Muscle of leg (tissue), 3 donors: ENCODE measurements at regions not wholly inside any gene's neighbourhood (a gene's known extent, or its start where the extent isn't known, plus 50 kb on each side); places are given as distances from the start of the nearest gene placed in this dataset.
"Not testable (repeated sequence)": the region's sequence is repeated elsewhere in the genome, so short reads cannot be mapped to it uniquely, and the experiment has no call there.

Source experiments
- DNase-seq: peaks from one replicate; pipeline ENCODE4 v3.0.0; 2013
- H3K27ac ChIP-seq: one replicate; pipeline ENCODE4 v1.5.1; 2013; ENCODE audit warnings: mild to moderate bottlenecking, low read length, control low read depth
- H3K27me3 ChIP-seq: one replicate; pipeline ENCODE4 v1.6.1; 2013; ENCODE audit warnings: low read length; ENCODE audit not compliant: control insufficient read depth, insufficient read depth
- H3K36me3 ChIP-seq: one replicate; pipeline ENCODE4 v1.6.1; 2013; ENCODE audit warnings: low read length; ENCODE audit not compliant: control insufficient read depth, insufficient read depth
- H3K4me1 ChIP-seq: one replicate; pipeline ENCODE4 v1.6.1; 2013; ENCODE audit warnings: low read length; ENCODE audit not compliant: control insufficient read depth, insufficient read depth
- H3K4me3 ChIP-seq: one replicate; pipeline ENCODE4 v1.5.1; 2013; ENCODE audit warnings: low read length, control low read depth
- H3K9me3 ChIP-seq: replicated peaks from 2 replicates; pipeline ENCODE4 v1.6.1; 2013; ENCODE audit warnings: low read depth, low read length; ENCODE audit not compliant: control insufficient read depth
- WGBS: methylation state at CpG from one replicate; pipeline ENCODE4 v1.1.5; 2013; ENCODE audit warnings: missing lambda C conversion rate; ENCODE audit not compliant: insufficient coverage; 5-methylcytosine and 5-hydroxymethylcytosine counted together

- no peaks in the 10 kb centered on the region for H3K27me3 ChIP-seq
- no CpG with 5 or more reads among the region's 2 CpGs for WGBS
- no peak for DNase-seq
Measured at GRCh38 chr21:20108976-20109540, 889.2 kb upstream of the NCAM2 start.

DNA sequence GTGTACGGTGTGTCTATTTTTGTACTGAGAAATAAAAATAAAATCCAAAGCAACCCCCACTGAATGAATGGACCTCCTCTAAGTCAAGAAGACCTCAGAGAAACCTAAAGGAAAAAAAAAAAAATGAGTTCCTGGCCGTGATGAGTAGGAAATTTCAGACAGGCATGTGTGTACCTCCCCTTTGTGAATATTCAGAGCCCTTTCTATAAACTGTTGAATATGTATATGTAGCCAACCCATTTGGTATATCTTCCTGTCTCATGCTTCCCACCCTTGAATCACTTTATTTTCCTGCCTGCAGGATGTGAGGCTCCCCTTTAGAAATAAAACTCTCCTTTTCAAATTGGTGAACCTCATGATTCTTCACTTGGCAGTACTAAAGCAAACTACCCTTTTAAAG lies 887.8 kb upstream of the NCAM2 start:
- H3K9me3 ChIP-seq, result no peaks in the 10 kb centered on the region
- no peaks in the 10 kb centered on the region for H3K36me3 ChIP-seq
- H3K4me3 ChIP-seq, result no peak overlapping the region
- H3K27ac ChIP-seq, result no peak overlapping the region
- DNase-seq, result no peak
- no peaks in the 10 kb centered on the region for H3K27me3 ChIP-seq
- no peaks in the 10 kb centered on the region for H3K4me1 ChIP-seq
- WGBS, result no CpG with 5 or more reads among the region's 2 CpGs

More at GRCh38 chr21:20108976-20109540, 889.2 kb upstream of the NCAM2 start:
- Histone ChIP-seq H3K4me1 (no peaks in the 10 kb centered on the region), H3K9me3 (no peaks in the 10 kb centered on the region), H3K27ac (no peak overlapping the region), H3K36me3 (no peaks in the 10 kb centered on the region), H3K4me3 (no peak overlapping the region)

DNA sequence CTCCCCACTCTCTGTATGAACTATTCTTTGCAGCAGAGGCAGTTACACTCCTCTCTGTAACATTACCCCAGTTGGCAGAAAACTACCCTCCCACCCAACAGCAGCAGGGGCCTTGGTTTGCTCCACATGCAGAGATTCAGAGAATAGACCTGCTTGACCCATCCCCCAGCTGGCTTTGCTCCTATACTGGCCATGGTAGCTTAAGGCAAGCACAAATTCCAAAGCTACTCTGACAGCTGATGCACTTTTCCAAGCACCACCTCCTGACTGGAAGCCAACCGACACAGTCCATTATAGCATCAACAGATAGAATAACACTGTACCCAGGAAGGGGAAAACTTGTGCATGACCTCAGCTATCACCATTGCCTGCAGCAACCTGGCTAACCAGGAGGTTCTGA lies 846.5 kb upstream of the NCAM2 start:
- Histone ChIP-seq H3K27me3 (no peaks in the 10 kb centered on the region), H3K9me3 (peaks cover 18% of the 10 kb centered on the region), H3K4me1 (peaks cover 6% of the 10 kb centered on the region), H3K36me3 (no peaks in the 10 kb centered on the region), H3K4me3 (no peak overlapping the region), H3K27ac (peak overlapping the region; percentile 49)
- peak; percentile 58 for DNase-seq
- WGBS, result 83% methylated on average over 1 of the region's 1 CpG

DNA sequence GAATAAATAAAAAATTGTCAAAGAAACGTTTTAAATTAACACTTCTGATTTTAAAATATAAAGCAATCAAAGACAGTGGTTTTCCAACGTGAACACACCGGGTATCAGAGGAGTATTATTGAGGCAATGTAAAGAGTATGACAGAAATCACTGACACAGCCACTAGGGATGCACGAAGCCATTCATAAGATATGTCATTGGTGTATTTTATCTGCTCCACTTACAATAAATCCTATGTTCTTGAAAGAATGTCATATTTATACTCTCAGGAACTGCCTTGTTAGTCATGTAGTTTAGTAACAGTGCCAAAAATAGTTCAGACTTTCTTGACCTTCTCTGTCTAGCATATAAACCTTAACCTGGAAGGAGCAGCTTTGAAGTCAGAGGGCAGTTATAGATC lies 835.0 kb upstream of the NCAM2 start:
- H3K4me1 ChIP-seq, result no peaks in the 10 kb centered on the region
- no peaks in the 10 kb centered on the region for H3K36me3 ChIP-seq
- WGBS, result no CpG with 5 or more reads among the region's 4 CpGs
- no peak for DNase-seq
- H3K27ac ChIP-seq, result no peak overlapping the region
- no peaks in the 10 kb centered on the region for H3K27me3 ChIP-seq
- H3K9me3 ChIP-seq, result no peaks in the 10 kb centered on the region
- no peak overlapping the region for H3K4me3 ChIP-seq

DNA sequence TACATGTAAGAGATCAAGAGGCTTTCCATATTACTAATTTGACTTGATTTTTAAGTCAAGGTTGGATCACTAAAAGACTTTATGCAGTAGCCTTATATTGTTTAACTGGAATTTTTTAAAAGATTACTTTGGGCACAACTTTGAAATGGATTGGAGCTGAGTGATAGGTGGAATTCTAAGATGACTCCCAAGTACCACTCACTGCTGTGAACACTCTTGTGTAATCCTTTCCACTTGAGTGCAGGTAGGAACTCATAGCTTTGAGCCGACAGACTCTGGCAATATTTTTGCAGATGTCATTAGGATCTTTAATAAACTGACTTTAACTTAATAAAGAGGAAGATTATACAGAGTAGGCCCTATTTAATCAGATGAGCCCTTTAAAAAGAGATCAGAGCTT lies 831.1 kb upstream of the NCAM2 start:
- no peak for DNase-seq
- Histone ChIP-seq H3K27me3 (no peaks in the 10 kb centered on the region), H3K4me3 (no peak overlapping the region), H3K27ac (no peak overlapping the region), H3K4me1 (no peaks in the 10 kb centered on the region), H3K36me3 (no peaks in the 10 kb centered on the region), H3K9me3 (no peaks in the 10 kb centered on the region)
- no CpG with 5 or more reads among the region's 1 CpG for WGBS

- H3K27ac ChIP-seq, result no peak overlapping the region
- H3K36me3 ChIP-seq, result no peaks in the 10 kb centered on the region
- no peaks in the 10 kb centered on the region for H3K27me3 ChIP-seq
- no peak for DNase-seq
- no peaks in the 10 kb centered on the region for H3K4me1 ChIP-seq
- 100% methylated on average over 2 of the region's 3 CpGs for WGBS
- no peaks in the 10 kb centered on the region for H3K9me3 ChIP-seq
- no peak overlapping the region for H3K4me3 ChIP-seq
Measured at GRCh38 chr21:20169812-20170576, 828.2 kb upstream of the NCAM2 start.

- no CpG with 5 or more reads among the region's 3 CpGs for WGBS
Measured at GRCh38 chr21:20186186-20186585, 812.0 kb upstream of the NCAM2 start.

GRCh38 chr21:20187028-20187427 lies 811.2 kb upstream of the NCAM2 start:
- H3K27ac ChIP-seq, result no peak overlapping the region
- H3K4me3 ChIP-seq, result no peak overlapping the region
- whole genome bisulfite sequencing, result no CpG with 5 or more reads among the region's 2 CpGs
- H3K4me1 ChIP-seq, result no peaks in the 10 kb centered on the region
- no peak for DNase-seq
- no peaks in the 10 kb centered on the region for H3K36me3 ChIP-seq
- H3K27me3 ChIP-seq, result no peaks in the 10 kb centered on the region
- H3K9me3 ChIP-seq, result no peaks in the 10 kb centered on the region

More at GRCh38 chr21:20186186-20186585, 812.0 kb upstream of the NCAM2 start:
- Histone ChIP-seq H3K4me1 (no peaks in the 10 kb centered on the region), H3K4me3 (no peak overlapping the region), H3K36me3 (no peaks in the 10 kb centered on the region), H3K27ac (no peak overlapping the region), H3K9me3 (no peaks in the 10 kb centered on the region), H3K27me3 (no peaks in the 10 kb centered on the region)
- no peak for DNase-seq

DNA sequence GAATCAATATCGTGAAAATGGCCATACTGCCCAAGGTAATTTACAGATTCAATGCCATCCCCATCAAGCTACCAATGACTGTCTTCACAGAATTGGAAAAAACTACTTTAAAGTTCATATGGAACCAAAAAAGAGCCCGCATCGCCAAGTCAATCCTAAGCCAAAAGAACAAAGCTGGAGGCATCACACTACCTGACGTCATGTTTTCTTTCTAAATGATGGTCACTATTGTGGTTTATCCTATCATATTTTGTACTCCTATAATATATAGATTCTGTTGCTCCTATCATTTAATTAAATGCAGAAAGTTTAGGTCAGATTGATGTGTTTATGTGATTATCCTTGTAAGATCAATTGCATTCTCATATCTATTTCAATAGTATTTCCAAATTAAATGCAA lies 796.9 kb upstream of the NCAM2 start:
- WGBS, result no CpG with 5 or more reads among the region's 4 CpGs
- H3K36me3 ChIP-seq, H3K4me3 ChIP-seq: not testable (repeated sequence)

GRCh38 chr21:20207335-20207734 lies 790.9 kb upstream of the NCAM2 start:
- Histone ChIP-seq H3K36me3 (no peaks in the 10 kb centered on the region), H3K27me3 (no peaks in the 10 kb centered on the region), H3K9me3 (no peaks in the 10 kb centered on the region), H3K4me1 (no peaks in the 10 kb centered on the region), H3K27ac (no peak overlapping the region), H3K4me3 (no peak overlapping the region)
- WGBS, result no CpG with 5 or more reads among the region's 3 CpGs
- no peak for DNase-seq

More for the DNA sequence above, 796.9 kb upstream of the NCAM2 start:
- H3K27ac ChIP-seq, H3K9me3 ChIP-seq, H3K4me1 ChIP-seq, DNase-seq, H3K27me3 ChIP-seq: not testable (repeated sequence)
